Ureter (tissue), 1 donor: ENCODE measurements at regions not wholly inside any gene's neighbourhood (a gene's known extent, or its start where the extent isn't known, plus 50 kb on each side); places are given as distances from the start of the nearest gene placed in this dataset.
"Not testable (repeated sequence)": the region's sequence is repeated elsewhere in the genome, so short reads cannot be mapped to it uniquely, and the experiment has no call there.

Source experiments
- DNase-seq: peaks from one replicate; pipeline ENCODE4 v3.0.0-alpha.2; 2020; ENCODE audit warnings: low spot score
- donor health status: DM: yes; HTN: yes; CAD: no.

DNA sequence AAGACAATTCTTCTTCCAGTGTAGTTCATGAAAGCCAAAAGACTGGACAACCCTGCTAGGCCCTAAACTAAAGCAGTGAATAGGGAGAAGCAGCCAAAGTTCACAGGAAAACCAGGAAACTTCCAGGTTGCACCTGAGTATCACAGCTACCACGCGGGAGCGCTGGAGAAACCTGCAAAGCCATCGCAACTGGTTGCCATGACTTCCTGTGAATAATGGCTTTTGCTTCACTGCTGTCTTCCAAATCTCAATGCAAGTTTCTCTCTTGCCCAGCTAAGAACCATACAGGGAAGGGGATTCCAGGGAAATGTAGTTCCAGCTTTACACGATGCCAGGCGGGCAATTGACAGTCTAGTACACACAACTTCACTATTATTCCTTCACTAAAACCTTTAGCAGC lies 114.1 kb downstream of the GXYLT1 start:
- DNase-seq, result no peak

DNA sequence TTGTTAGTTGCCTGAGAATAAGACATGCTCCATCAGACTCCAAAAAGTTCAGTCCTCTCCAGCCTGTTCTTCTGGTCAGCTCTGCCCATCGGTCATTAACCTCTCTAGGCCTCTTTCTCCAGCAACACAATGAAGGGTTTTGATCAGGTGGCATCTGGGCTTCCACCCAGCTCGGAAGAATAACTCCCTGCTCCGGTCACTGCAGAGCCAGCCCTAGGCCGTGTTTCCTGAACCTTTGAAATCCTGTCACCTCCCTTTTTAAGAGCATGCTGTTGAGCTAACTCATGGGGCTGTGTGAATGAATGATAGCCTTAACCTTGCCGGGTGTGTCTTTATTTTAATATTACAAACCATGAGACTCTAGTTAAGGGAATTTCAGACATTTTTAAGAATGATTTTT lies 117.1 kb downstream of the GXYLT1 start:
- no peak for DNase-seq

DNA sequence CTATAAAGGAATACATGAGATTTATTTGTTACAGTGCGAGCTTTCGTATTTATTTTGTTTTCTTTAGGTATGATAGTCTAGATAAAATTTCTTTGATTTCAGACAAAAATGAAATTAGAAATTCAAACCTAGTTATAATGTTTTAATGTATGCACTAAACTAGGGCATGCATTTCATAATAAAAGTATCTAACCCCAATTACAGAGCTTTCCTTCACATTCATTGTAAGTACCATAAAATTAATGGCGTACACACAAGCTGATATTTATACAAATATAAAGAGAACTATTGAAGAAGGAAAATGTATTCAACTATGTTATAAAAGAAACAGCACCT lies 120.2 kb downstream of the GXYLT1 start:
- no peak for DNase-seq

DNA sequence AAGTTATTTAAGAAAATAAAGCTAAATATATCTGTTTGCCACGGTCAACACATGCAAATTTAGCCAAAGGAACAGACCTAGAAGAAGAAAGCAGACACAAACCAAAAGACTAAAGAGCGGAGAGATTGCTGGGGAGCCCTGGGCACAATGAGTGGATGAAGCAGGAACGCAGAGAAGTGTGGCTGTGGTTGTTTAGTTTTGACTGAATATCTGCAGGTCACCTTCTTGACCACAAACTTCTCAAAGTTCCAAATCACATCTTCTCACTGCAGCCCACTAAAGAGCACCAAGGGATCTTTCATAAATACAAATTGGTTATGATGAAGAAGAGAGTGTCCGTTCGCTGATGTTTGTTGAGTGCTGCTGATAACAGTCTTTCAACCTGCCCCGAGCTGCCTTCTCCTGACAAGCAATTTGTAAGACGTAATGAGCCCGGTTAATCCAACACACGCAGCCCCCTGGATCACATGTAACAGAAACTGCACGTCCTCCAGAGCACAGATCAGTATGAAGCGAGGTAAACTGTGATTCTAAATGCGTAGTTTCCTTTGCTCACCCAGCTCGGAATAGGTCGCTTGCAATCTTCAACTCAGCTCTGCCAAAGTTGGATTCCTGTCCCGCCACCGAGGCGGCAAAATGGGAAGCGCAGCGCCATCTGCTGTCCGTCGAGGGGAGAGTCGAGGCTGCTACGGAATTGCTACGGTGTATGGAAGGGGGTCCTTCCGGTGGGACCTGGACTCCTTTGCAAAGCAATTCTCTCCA lies 120.8 kb downstream of the GXYLT1 start:
- peak; percentile 81 for DNase-seq

DNA sequence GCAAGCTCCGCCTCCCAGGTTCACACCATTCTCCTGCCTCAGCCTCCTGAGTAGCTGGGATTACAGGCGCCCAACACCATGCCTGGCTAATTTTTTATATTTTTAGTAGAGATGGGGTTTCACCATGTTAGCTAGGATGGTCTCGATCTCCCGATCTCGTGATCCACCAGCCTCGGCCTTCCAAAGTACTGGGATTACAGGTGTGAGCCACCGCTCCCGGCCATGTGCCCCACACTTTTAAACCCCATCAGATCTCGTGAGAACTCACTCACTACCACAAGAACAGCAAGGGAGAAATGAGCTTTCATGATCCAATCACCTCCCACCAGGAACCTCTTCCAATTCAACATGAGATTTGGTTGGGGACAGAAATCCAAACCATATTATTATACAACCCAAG lies 122.7 kb downstream of the GXYLT1 start:
- not testable (repeated sequence) for DNase-seq

DNA sequence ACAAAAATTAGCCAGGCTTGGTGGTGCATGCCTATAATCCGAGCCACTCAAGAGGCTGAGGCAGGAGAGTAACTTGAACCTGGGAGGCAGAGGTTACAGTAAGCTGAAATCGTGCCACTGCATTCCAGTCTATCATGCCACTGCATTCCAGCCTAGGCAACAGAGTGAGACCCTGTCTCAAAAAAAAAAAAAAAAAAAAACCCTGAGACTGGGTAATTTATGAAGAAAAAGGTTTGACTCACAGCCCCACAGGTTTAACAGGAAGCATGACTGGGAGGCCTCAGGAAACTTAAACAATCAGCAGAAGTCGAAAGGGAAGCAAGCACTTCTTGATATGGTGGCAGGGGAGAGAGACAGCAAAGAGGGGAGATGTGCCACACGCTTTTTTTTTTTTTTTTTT lies 123.2 kb downstream of the GXYLT1 start:
- no peak for DNase-seq

DNA sequence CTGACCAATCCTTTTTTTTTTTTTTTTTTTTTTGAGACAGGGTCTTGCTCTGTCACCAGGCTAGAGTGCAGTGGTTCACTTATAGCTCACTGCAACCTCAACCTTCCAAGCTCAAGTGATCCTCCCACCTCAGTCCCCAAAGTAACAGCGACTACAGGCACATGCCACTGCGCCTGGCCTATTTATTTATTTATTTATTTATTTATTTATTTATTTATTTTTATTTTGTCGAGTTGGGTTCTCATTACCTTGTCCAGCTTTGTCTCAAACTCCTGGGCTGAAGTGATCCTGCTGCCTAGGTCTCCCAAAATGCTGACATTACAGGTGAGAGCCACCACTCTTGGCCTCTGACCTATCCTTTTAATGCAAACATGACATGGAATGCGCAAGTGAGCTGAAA lies 124.4 kb downstream of the GXYLT1 start:
- no peak for DNase-seq

DNA sequence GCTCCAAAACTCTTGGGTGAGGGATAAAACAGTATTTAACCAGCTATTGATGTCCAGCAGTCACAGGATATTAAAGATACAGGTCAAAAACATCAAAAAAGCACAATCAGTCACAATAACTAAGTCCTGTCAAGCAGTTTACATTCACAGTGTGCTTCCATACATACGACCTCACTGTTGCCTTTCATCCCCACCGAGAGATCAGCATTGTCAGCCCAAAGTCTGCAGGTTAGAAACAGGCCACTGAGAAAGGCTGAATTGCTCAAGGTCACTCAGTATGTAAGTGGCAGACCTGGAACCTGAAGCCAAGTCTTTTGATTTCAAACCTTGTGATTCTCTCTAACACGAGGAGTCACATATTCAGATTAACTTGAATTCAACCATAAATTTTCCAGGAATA lies 124.9 kb downstream of the GXYLT1 start:
- DNase-seq, result no peak

DNA sequence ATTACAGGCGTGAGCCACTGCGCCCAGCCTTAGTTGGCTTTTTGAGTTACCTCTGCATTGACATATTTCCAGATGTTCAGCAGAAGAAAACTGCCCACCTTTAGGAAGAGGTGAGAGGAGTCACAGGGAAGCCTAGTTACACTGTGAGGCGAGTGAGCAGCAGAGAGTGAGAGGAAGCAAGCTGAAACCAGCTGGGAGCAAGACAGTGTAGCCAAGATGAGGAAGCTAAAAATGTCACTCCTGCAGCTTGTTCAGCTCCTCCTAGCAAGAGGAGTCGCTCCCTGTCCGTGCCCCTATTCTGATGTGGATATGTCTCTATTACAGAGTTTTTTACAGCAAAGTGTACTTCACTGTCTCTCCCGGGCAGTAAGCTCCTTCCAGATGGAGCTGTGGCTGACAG lies 127.6 kb downstream of the GXYLT1 start:
- DNase-seq, result no peak

DNA sequence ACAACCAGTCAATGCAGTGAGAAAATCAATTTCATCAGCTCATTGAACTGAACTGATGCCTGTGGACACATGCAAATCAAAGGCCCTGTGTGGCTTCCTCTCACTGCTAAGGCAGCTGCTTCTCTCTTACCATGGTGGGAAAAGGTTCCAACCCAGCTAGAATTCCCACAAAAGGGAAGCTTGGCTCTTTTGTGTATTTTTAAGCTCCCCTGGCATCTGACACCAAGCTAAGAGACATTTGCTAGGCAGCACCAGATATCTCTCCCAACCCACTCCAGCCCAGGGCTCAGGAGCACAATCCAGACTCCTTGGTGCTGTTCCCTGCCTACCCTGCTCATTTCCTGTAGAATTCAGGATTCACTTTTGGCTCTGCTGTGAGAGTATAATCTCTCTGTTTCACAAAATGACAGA lies 129.6 kb downstream of the GXYLT1 start:
- no peak for DNase-seq

DNA sequence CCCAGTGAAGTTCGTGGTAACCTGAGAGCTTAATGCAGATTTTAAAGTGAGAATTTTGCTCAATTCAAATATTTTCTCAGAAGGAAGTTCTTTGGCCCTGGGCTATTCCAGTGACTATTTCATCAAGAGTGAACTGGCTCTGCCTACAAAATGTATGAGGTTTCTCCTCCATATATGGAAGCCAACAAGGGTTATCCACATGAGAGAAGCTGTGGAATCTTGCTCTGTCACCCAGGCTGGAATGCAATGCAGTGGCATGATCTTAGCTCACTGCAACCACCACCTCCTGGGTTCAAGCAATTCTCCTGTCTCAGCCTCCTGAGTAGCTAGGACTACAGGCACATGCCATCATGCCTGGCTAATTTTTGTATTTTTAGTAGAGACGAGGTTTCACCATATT lies 132.2 kb downstream of the GXYLT1 start:
- not testable (repeated sequence) for DNase-seq

DNA sequence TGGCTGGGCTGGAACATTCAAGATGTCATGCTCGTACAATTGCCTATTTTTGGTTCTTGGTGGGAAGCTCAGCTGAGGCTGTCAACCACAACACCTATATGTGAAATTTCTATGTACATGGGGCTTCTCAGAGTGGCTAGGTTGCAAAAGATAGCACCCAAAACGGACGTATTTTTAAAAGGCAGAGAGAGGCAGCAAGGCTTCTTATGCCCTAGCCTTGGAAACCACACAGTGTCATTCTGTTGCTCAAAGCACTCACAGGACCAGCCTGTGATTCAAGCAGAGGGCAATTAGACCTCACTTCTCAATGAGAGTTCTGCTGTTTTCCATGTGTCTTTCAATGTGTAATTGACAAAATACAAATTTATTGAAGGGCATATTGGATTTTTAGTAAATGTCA lies 134.0 kb downstream of the GXYLT1 start:
- no peak for DNase-seq

DNA sequence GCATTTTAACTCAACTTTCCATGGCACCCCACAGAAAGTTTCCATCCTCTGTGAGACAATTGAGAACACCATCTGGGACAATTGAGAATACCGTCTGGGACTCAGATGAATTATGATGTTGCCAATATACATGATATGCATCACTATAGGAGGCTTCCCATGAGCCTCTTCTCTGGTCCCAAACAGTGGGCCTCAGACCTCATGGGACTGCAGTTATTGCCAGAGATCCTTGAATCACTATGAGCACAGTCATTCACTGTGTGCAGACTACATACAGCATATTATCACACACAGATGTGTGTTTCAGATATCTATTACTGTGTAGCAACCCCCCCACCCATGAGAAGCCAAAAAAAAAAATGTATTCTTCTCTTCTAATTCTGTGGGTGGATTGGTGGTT lies 134.4 kb downstream of the GXYLT1 start:
- no peak for DNase-seq

DNA sequence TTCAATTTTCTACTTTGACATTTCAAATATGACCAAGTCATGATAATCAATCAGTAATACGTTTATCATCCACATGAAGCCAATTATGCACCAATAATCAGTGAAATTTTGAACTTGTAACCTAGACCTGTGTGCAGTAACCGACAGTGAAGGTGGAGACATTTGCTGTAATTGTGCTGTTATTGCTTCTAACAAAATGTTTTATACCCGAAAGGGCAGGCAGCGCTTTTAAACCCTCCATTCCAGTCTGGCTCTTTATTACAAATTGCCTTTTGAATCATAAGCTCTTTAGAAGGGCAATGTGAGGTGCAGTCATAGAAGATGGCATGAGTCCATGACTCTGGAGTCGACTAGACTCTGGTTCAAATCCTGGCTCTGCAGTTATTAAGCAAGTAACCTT lies 135.7 kb downstream of the GXYLT1 start:
- no peak for DNase-seq

DNA sequence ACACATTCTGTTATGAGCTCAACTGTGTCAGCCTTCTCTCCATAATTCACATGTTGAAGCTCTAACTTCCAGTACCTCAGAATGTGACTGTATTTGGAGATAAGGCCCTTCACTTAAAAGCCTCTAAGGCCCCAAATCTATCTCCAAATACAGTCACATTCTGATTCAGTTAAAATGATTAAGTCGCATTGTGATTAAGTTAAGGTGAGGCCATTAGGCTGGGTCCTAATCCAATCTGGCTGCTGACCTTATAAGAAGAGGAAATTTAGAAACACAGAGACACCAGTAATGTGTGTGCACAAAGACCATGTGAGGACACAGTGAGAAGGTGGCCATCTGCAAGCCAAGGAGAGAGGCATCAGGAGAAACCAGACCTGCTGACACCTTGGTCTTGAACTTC lies 141.6 kb downstream of the GXYLT1 start:
- no peak for DNase-seq

DNA sequence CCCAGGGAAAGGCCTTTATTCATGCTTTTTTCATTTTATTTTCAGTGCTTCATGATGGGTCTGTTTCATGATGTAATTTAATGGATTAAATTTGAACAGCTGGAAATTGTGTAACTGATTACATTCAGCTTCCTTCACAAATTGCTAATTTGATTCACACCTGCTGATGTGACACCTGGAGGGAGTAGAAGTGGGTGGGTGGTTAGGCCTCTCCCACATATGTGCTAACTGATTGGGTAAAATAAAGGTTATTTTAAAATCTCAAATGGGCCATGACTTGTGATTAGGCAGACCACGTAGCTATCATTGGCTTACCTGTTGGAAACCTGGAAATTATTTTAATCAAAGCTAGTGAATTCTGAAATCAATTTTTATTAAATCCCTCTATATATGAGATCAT lies 142.1 kb downstream of the GXYLT1 start:
- DNase-seq, result no peak

DNA sequence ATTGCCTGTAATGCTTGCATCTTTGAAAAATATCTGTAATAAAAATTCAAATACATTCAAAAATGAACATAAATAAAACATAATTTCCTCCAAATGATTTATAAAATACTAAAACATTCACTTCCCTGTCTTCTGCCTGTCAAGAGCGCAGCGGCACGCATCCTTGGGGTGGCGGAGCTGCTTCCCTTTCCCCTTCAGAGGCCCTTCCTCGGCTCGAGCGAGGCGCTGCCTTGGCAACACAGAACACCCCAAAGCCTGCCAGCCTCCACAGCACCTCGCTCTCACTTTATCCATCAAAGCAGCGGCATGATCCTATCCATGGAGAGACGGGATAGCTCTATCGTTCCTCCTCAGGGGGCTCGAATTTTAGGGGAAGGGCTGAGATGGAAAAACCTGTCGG lies 146.2 kb downstream of the GXYLT1 start:
- no peak for DNase-seq

DNA sequence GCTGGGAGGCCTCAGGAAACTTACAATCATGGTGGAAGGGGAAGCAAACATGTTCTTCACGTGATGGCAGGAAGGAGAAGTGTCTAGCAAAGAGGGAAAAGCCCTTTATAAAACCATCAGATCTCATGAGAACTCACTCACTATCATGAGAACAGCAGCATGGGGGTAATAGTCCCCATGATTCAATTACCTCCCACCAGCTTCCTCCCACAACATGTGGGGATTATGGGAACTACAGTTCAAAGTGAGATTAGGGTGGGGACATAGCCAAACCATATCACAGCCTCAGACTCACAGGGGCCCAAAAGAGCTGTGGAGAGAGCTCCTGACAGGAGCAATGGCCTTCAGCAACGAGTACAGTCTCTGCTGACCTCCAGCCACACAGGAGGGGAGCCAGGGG lies 151.4 kb downstream of the GXYLT1 start:
- DNase-seq, result no peak

DNA sequence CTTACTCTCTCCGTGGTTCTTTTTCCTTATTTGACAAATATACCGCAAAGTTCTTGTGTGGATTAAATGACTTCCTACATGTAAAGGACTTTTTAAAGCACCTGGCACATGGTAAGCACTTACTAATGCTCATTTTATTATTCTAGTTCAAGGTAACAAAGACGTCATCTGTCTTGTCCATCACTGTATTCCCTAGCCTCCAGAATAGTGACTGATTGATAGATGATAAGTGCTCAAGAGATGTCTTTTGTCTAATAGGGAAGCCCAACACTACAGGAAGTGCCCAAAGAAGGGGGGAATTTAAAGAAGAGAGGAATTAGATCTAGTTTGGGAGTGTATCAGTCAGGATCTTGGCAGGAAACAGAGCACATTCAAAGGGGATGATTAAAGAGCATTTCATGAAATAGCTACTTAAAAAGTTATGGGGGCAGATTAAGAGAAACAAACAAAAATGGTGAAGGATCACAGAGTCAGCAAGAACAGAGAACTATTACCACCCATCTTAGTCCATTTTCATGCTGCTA lies 151.9 kb downstream of the GXYLT1 start:
- DNase-seq, result no peak

DNA sequence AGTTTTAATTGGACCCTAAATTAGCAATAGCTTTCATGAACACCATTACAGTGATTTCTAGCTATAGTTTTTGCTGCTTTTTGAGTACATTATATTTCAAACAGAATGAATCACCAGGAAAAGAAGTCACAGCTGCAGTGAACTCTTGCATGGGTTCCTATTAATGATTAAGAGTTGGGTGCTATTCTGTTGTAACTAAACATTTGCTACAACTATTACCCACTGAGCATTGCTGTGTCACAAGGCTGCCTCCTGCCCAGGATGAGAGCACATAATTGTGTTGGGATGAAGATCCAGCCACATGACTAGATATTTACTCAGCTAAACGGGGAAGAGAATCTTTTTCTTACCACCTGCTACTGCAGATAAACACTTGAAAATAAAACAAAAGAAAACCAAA lies 152.7 kb downstream of the GXYLT1 start:
- DNase-seq, result no peak

DNA sequence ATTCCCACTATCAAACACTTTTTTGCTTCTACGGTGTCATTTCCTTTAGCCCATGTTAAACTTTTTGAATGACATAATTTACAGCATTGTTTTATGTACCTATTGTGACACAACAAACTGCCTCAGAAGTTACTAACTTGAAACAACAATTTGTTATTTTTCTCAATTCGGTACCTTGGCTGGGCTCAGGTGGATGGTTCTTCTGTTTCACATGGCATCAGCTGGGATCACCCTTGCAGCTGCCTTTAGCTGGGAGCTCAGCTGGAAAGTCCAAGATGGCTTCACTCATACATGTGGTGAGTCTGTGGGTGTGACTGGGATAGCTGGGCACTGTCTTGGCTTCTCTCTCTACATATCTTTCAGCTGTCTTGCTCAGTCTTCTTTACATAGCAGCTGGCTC lies 156.0 kb downstream of the GXYLT1 start:
- DNase-seq, result no peak

DNA sequence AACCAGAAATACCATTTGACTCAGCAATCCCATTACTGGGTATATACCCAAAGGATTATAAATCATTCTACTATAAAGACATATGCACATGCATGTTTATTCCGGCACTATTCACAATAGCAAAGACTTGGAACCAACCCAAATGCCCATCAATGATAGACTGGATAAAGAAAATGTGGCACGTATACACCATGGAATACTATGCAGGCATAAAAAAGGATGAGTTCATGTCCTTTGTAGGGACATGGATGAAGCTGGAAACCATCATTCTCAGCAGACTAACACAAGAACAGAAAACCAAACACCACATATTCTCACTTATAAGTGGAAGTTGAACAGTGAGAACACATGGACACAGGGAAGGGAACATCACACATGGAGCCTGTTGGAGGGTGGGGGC lies 158.2 kb downstream of the GXYLT1 start:
- not testable (repeated sequence) for DNase-seq

DNA sequence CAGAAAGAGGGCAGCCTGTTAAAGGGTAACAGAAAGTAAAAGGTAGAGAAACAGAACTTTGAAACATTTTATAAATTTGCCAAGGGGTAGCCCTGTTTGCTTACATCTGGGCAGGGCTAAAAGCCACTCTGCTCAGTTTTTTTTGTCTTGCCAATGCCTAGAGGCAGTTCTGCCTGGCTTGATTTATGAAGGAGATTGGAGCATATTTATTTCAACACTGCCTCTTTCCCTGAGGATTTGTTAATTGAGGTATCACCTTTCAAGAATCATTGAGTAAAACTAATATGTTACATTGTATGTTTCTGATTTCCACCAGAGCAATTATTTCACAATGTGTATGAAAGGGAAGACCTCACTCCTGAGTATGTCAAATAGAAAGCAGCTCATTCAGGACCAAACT lies 160.8 kb downstream of the GXYLT1 start:
- DNase-seq, result no peak

DNA sequence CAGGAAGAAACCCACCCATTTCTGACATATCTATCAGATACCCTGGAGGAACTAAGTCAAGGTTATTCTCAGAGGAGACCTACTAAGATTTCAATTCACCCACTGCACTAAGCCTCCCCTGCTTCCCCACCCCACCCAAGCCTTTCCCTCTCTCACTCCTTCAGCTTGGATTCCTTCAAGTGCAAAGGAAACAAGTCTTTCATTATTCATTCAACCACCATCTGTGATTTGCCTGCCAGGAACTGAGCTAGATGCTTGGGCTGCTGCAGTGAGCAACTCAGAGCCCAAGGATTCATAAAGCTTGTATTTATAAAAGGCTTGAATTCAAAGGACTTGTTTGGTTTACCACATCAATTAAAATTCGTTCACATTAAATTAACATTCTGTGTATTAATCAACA lies 161.3 kb downstream of the GXYLT1 start:
- no peak for DNase-seq
